Neural crest cell (in vitro differentiated cells): ENCODE measurements at regions not wholly inside any gene's neighbourhood (a gene's known extent, or its start where the extent isn't known, plus 50 kb on each side); places are given as distances from the start of the nearest gene placed in this dataset.

Experiments
- DNase-seq: peaks from one replicate; pipeline ENCODE4 v3.0.0; 2021; ENCODE audit warnings: low read depth, mixed read lengths, low spot score
- H3K27ac Mint-ChIP-seq: one replicate; pipeline ENCODE4 v1.8.0; 2021; ENCODE audit warnings: mild to moderate bottlenecking, mixed read lengths; ENCODE audit not compliant: unreplicated experiment
- H3K27me3 Mint-ChIP-seq: 2 replicates; pipeline ENCODE4 v1.8.0; 2021; ENCODE audit warnings: low read depth, mild to moderate bottlenecking, mixed read lengths
- H3K36me3 Mint-ChIP-seq: 2 replicates; pipeline ENCODE4 v1.8.0; 2021; ENCODE audit warnings: low read depth, mild to moderate bottlenecking, mixed read lengths
- H3K4me1 Mint-ChIP-seq: 2 replicates; pipeline ENCODE4 v1.8.0; 2021; ENCODE audit warnings: mixed read lengths
- H3K4me3 Mint-ChIP-seq: one replicate; pipeline ENCODE4 v1.8.0; 2021; ENCODE audit warnings: mild to moderate bottlenecking, mixed read lengths
- H3K9me3 Mint-ChIP-seq: 2 replicates; pipeline ENCODE4 v1.8.0; 2021; ENCODE audit warnings: mixed read lengths
- TF ChIP-seq, protein P1 (sequence below): fragments of 200-600 bp; sonication (generic); conservative IDR thresholded peaks from 2 replicates; pipeline ENCODE4 v1.5.0; 2021; ENCODE audit warnings: antibody characterized with exemption, mild to moderate bottlenecking

DNA sequence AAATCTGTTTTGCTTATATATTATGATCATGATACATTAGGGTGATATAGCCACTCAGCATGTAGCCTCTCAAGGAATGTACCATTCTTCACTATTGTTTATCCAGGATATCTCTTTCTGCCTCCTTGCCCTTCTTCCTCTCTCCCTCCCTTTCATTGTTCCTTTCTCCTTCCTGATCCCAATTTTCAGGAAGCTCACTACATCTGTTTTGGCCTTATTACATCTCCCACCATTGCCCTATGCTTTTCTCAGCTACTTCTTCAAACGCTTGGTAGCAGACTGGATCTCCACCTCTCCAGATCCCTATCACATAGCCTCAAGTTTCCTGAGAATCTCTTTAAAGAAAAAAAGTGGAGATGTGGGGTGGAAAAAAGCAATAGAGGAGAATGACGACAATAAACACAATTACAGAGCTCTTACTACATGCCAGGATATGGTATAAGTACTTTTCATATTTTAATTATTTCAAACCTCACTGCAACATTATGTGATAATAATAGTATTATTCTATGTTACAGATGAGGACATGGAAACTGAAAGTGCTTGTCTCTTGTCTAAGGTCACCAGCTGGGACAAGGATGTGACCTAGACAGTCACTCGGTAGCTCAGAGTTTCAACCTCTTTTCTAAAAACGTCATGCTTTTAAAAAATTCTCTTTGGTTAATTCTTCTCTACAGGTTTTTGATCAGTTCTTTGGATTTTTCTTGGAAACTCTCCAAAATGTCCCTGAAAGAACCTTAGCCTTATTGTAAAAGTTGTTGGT, 959.1 kb downstream of the CDH11 start:
- Mint-ChIP-seq H3K4me3 (no peak overlapping the region), H3K9me3 (peaks cover 3% of the 10 kb centered on the region), H3K36me3 (no peaks in the 10 kb centered on the region), H3K27ac (no peak overlapping the region), H3K4me1 (peaks cover 2% of the 10 kb centered on the region), H3K27me3 (no peaks in the 10 kb centered on the region)
- DNase-seq = no peak
- TF ChIP-seq, protein P1, sequence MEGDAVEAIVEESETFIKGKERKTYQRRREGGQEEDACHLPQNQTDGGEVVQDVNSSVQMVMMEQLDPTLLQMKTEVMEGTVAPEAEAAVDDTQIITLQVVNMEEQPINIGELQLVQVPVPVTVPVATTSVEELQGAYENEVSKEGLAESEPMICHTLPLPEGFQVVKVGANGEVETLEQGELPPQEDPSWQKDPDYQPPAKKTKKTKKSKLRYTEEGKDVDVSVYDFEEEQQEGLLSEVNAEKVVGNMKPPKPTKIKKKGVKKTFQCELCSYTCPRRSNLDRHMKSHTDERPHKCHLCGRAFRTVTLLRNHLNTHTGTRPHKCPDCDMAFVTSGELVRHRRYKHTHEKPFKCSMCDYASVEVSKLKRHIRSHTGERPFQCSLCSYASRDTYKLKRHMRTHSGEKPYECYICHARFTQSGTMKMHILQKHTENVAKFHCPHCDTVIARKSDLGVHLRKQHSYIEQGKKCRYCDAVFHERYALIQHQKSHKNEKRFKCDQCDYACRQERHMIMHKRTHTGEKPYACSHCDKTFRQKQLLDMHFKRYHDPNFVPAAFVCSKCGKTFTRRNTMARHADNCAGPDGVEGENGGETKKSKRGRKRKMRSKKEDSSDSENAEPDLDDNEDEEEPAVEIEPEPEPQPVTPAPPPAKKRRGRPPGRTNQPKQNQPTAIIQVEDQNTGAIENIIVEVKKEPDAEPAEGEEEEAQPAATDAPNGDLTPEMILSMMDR = no peak

GRCh38 chr16:64159976-64160375, 961.9 kb downstream of the CDH11 start:
- peaks cover 3% of the 10 kb centered on the region for H3K9me3 Mint-ChIP-seq

DNA sequence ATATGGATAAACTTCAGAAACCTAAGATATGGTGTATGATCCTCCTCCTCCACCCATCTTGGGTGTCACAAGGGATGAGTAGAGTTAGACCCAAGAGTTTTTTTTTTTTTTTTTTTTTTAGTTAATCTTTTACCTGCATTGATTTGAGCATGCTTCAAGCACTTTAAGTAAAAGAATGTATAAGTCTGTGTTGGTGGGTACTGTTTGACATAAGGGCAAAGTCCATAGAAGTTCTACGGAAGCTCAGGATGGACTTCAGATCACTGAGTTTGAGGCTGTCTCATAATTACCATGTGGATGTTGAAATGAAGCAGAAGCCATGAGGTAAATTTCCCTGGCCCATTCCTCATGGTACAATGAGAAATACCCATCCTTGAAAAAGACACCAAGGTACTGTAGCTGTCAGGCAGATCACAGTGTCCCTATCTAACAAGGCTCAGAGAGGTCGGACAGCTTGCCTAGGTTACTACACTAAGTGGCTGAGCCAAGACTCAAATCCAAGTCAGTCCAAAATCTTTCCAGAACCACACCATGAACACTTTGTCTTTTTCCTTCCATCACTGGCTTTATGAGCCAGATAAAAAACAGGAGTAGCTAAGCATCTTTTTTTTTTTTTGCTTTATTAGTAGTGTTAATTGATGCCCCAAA, 962.8 kb downstream of the CDH11 start:
- H3K36me3 Mint-ChIP-seq = no peaks in the 10 kb centered on the region
- DNase-seq = no peak
- H3K27me3 Mint-ChIP-seq = no peaks in the 10 kb centered on the region
- H3K4me1 Mint-ChIP-seq = no peaks in the 10 kb centered on the region
- no peak overlapping the region for H3K4me3 Mint-ChIP-seq
- peaks cover 3% of the 10 kb centered on the region for H3K9me3 Mint-ChIP-seq
- H3K27ac Mint-ChIP-seq = no peak overlapping the region
- TF ChIP-seq, protein P1 = no peak

More at GRCh38 chr16:64159976-64160375, 961.9 kb downstream of the CDH11 start:
- Mint-ChIP-seq H3K36me3 (no peaks in the 10 kb centered on the region), H3K4me1 (no peaks in the 10 kb centered on the region), H3K4me3 (no peak overlapping the region), H3K27ac (no peak overlapping the region), H3K27me3 (no peaks in the 10 kb centered on the region)
- TF ChIP-seq, protein P1 = no peak
- DNase-seq = no peak

- Mint-ChIP-seq H3K36me3 (no peaks in the 10 kb centered on the region), H3K27me3 (no peaks in the 10 kb centered on the region), H3K27ac (no peak overlapping the region), H3K9me3 (peaks cover 2% of the 10 kb centered on the region), H3K4me3 (no peak overlapping the region), H3K4me1 (no peaks in the 10 kb centered on the region)
- TF ChIP-seq, protein P1 = no peak
- no peak for DNase-seq
Observed at GRCh38 chr16:64153718-64154117, 968.1 kb downstream of the CDH11 start.

DNA sequence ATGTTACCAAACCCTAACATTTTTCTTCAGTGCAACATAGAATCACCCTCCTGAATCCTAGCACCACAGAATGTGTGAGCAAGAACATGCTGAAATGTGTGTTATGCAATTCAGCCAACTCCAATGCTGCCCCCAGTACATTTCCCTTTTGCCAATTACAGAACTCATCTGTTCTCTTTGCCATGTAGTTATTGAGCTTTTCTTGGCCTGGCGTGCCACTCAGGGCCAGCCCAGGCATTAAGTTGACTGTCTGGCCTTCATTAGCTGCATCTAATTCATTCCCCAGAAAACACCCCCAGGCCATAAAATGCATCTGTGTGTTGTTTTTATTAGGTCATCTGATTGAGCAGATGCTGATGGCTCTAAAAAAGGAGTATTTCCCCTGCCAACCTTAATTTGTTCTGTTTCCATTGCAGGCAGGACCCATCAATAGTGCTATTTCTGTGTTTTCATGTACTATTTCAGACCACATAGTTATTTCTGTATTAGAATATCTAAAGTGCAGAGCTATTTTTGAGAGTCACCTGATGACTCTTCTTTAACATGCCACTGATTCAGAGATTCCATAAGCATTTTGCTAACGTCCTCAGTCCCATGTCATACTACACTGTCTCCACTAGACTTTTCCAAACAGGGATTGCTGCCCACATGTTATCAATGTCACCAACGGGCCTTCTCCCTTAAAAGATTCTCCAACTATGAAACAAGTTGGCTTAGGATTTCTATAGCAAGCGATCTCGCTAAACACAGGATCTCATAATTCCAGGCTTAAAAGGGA, 969.7 kb downstream of the CDH11 start:
- no peaks in the 10 kb centered on the region for H3K9me3 Mint-ChIP-seq
- TF ChIP-seq, protein P1 = no peak
- no peak overlapping the region for H3K27ac Mint-ChIP-seq
- H3K4me3 Mint-ChIP-seq = no peak overlapping the region
- no peaks in the 10 kb centered on the region for H3K4me1 Mint-ChIP-seq
- H3K36me3 Mint-ChIP-seq = no peaks in the 10 kb centered on the region
- H3K27me3 Mint-ChIP-seq = no peaks in the 10 kb centered on the region
- no peak for DNase-seq
